Trophoblast cell (in vitro differentiated cells and primary cell): ENCODE measurements at regions not wholly inside any gene's neighbourhood (a gene's known extent, or its start where the extent isn't known, plus 50 kb on each side); places are given as distances from the start of the nearest gene placed in this dataset.

ENCODE experiments used
- DNase-seq, 2 donors: peaks; one replicate each; pipeline ENCODE4 v3.0.0-alpha.2; 2016
- H2AFZ ChIP-seq: 2 replicates; pipeline ENCODE4 v1.6.1; 2013; ENCODE audit warnings: low read length, moderate library complexity, mild to moderate bottlenecking; ENCODE audit not compliant: insufficient read depth, poor library complexity
- H2AK5ac ChIP-seq: 2 replicates; pipeline ENCODE4 v1.6.1; 2013; ENCODE audit warnings: mild to moderate bottlenecking, low read length
- H2BK120ac ChIP-seq: 2 replicates; pipeline ENCODE4 v1.6.1; 2013; ENCODE audit warnings: low read length, mild to moderate bottlenecking, moderate library complexity; ENCODE audit not compliant: insufficient read depth, poor library complexity
- H2BK12ac ChIP-seq: 2 replicates; pipeline ENCODE4 v1.6.1; 2013; ENCODE audit warnings: mild to moderate bottlenecking, low read length, moderate library complexity
- H2BK5ac ChIP-seq: 2 replicates; pipeline ENCODE4 v1.6.1; 2013; ENCODE audit warnings: low read length, low read depth, moderate library complexity, mild to moderate bottlenecking; ENCODE audit not compliant: poor library complexity
- H3K14ac ChIP-seq: 2 replicates; pipeline ENCODE4 v1.6.1; 2013; ENCODE audit warnings: mild to moderate bottlenecking, low read length
- H3K18ac ChIP-seq: 2 replicates; pipeline ENCODE4 v1.6.1; 2013; ENCODE audit warnings: mild to moderate bottlenecking, low read length
- H3K23ac ChIP-seq: 2 replicates; pipeline ENCODE4 v1.6.1; 2013; ENCODE audit warnings: low read length
- H3K27ac ChIP-seq: 2 replicates; pipeline ENCODE4 v1.5.1; 2013; ENCODE audit warnings: low read depth, mild to moderate bottlenecking, inconsistent platforms, low read length, moderate library complexity
- H3K27me3 ChIP-seq: 2 replicates; pipeline ENCODE4 v1.6.1; 2013; ENCODE audit warnings: inconsistent platforms, mild to moderate bottlenecking, low read length, moderate library complexity; ENCODE audit not compliant: insufficient read depth
- H3K36me3 ChIP-seq, 2 experiments: 1 replicate in 1 of 2; 2 replicates in 1 of 2; pipeline ENCODE4 v1.6.1; 2013; ENCODE audit warnings: low read length in 2 of 2, mild to moderate bottlenecking in 2 of 2, moderate library complexity in 1 of 2; ENCODE audit not compliant: insufficient read depth in 2 of 2, control insufficient read depth in 1 of 2
- H3K4ac ChIP-seq: 2 replicates; pipeline ENCODE4 v1.6.1; 2013; ENCODE audit warnings: low read depth, mild to moderate bottlenecking, low read length, moderate library complexity
- H3K4me1 ChIP-seq, 2 experiments: 1 replicate in 1 of 2; 2 replicates in 1 of 2; pipeline ENCODE4 v1.6.1; 2013; ENCODE audit warnings: low read length in 2 of 2, mild to moderate bottlenecking in 2 of 2, moderate library complexity in 1 of 2; ENCODE audit not compliant: insufficient read depth in 2 of 2, control insufficient read depth in 1 of 2
- H3K4me2 ChIP-seq: 2 replicates; pipeline ENCODE4 v1.6.1; 2013; ENCODE audit warnings: inconsistent platforms, mild to moderate bottlenecking, low read length, moderate library complexity
- H3K4me3 ChIP-seq: 2 replicates; pipeline ENCODE4 v1.5.1; 2013; ENCODE audit warnings: mild to moderate bottlenecking, low read depth, low read length, inconsistent platforms
- H3K79me1 ChIP-seq: one replicate; pipeline ENCODE4 v1.6.1; 2013; ENCODE audit warnings: low read length
- H3K79me2 ChIP-seq: 2 replicates; pipeline ENCODE4 v1.6.1; 2013; ENCODE audit warnings: low read length, mild to moderate bottlenecking; ENCODE audit not compliant: control insufficient read depth, insufficient read depth, poor library complexity
- H3K9ac ChIP-seq: 2 replicates; pipeline ENCODE4 v1.6.1; 2013; ENCODE audit warnings: mild to moderate bottlenecking, low read length
- H3K9me3 ChIP-seq: 2 replicates; pipeline ENCODE4 v1.6.1; 2013; ENCODE audit warnings: low read depth, mild to moderate bottlenecking, control low read depth, inconsistent platforms, low read length; ENCODE audit not compliant: insufficient read depth
- H4K12ac ChIP-seq: 2 replicates; pipeline ENCODE4 v1.6.1; 2013; ENCODE audit warnings: low read depth, mild to moderate bottlenecking, low read length, moderate library complexity
- H4K8ac ChIP-seq: 2 replicates; pipeline ENCODE4 v1.6.1; 2013; ENCODE audit warnings: low read depth, mild to moderate bottlenecking, low read length, moderate library complexity
- H4K91ac ChIP-seq: one replicate; pipeline ENCODE4 v1.6.1; 2013; ENCODE audit warnings: low read depth, mild to moderate bottlenecking, low read length, moderate library complexity
- WGBS: extraction: QIAGEN DNeasy Blood & Tissue Kit; methylation state at CpG from one replicate; pipeline ENCODE4 v1.1.7; 2013; ENCODE audit warnings: missing lambda C conversion rate; ENCODE audit not compliant: insufficient read length, insufficient coverage; ENCODE audit errors: extremely low coverage; 5-methylcytosine and 5-hydroxymethylcytosine counted together

- no peaks in the 10 kb centered on the region for H3K36me3 ChIP-seq
- no peak for DNase-seq
- no peak overlapping the region for H3K27ac ChIP-seq
- H3K18ac ChIP-seq: no peak overlapping the region
- H3K23ac ChIP-seq: no peak overlapping the region
- H4K12ac ChIP-seq: no peak overlapping the region
- H3K27me3 ChIP-seq: no peaks in the 10 kb centered on the region
- no peak overlapping the region for H2AFZ ChIP-seq
- H3K4me3 ChIP-seq: no peak overlapping the region
- no peak overlapping the region for H3K4me2 ChIP-seq
- no peaks in the 10 kb centered on the region for H3K79me1 ChIP-seq
- no peak overlapping the region for H2BK5ac ChIP-seq
- no CpG with 5 or more reads among the region's 1 CpG for WGBS
- H2BK12ac ChIP-seq: no peak overlapping the region
- no peak overlapping the region for H4K91ac ChIP-seq
- H3K79me2 ChIP-seq: no peaks in the 10 kb centered on the region
- peaks cover 0 to 3% of the 10 kb centered on the region in 2 experiments for H3K4me1 ChIP-seq
- H3K9me3 ChIP-seq: no peaks in the 10 kb centered on the region
- H4K8ac ChIP-seq: no peak overlapping the region
- no peak overlapping the region for H2BK120ac ChIP-seq
- H3K9ac ChIP-seq: no peak overlapping the region
- no peak overlapping the region for H2AK5ac ChIP-seq
- H3K4ac ChIP-seq: no peak overlapping the region
- no peak overlapping the region for H3K14ac ChIP-seq
Observed at GRCh38 chr17:13409455-13409854, 192.3 kb downstream of the HS3ST3A1 start.

DNA sequence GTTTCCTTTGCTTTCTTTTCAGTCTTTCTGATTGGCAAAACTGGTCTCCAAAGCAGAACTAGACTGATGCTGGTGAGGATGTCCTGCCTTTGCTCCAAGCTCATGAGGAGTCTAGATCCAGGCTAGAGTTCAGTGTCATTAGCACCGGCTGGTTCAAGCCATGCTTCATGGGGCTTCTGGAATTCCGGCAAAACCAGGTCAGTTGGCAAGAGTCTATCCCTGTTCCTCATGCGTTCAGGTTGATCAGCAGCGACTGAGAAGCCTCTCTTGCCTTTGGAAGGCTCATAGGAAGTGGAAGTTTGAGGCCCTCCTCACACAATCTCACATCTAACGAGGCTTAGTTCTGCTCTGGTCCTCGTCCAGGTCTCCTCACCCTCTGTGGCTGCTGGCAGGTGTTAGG lies 194.3 kb downstream of the HS3ST3A1 start:
- Histone ChIP-seq H2BK120ac (peak overlapping the region; percentile 15), H3K23ac (no peak overlapping the region), H4K91ac (no peak overlapping the region), H2BK5ac (no peak overlapping the region), H3K79me1 (no peaks in the 10 kb centered on the region), H3K4me3 (no peak overlapping the region), H3K9me3 (no peaks in the 10 kb centered on the region), H4K8ac (no peak overlapping the region), H3K18ac (no peak overlapping the region), H3K36me3 (no peaks in the 10 kb centered on the region), H3K9ac (no peak overlapping the region), H2BK12ac (no peak overlapping the region), H3K4me2 (no peak overlapping the region), H3K4me1 (peaks cover 0 to 3% of the 10 kb centered on the region in 2 experiments), H3K14ac (no peak overlapping the region), H3K27me3 (no peaks in the 10 kb centered on the region), H3K27ac (no peak overlapping the region), H2AFZ (no peak overlapping the region), H4K12ac (no peak overlapping the region), H3K4ac (no peak overlapping the region), H2AK5ac (no peak overlapping the region), H3K79me2 (no peaks in the 10 kb centered on the region)
- WGBS: no CpG with 5 or more reads among the region's 6 CpGs
- no peak for DNase-seq

GRCh38 chr17:13405807-13406206 lies 195.9 kb downstream of the HS3ST3A1 start:
- H3K79me1 ChIP-seq: no peaks in the 10 kb centered on the region
- no peak overlapping the region for H3K23ac ChIP-seq
- no peaks in the 10 kb centered on the region for H3K79me2 ChIP-seq
- no peak overlapping the region for H2BK5ac ChIP-seq
- DNase-seq: no peak
- H3K4me2 ChIP-seq: no peak overlapping the region
- H2AFZ ChIP-seq: no peak overlapping the region
- H3K9ac ChIP-seq: no peak overlapping the region
- H3K27ac ChIP-seq: no peak overlapping the region
- no peaks in the 10 kb centered on the region for H3K36me3 ChIP-seq
- H3K18ac ChIP-seq: no peak overlapping the region
- no peaks in the 10 kb centered on the region for H3K9me3 ChIP-seq
- H4K91ac ChIP-seq: no peak overlapping the region
- no peak overlapping the region for H3K4me3 ChIP-seq
- H4K8ac ChIP-seq: no peak overlapping the region
- H2AK5ac ChIP-seq: no peak overlapping the region
- H3K14ac ChIP-seq: no peak overlapping the region
- no peaks in the 10 kb centered on the region for H3K27me3 ChIP-seq
- H2BK120ac ChIP-seq: no peak overlapping the region
- H2BK12ac ChIP-seq: no peak overlapping the region
- 100% methylated on average over 1 of the region's 3 CpGs for WGBS
- H4K12ac ChIP-seq: no peak overlapping the region
- H3K4me1 ChIP-seq: peaks cover 0 to 3% of the 10 kb centered on the region in 2 experiments
- no peak overlapping the region for H3K4ac ChIP-seq

DNA sequence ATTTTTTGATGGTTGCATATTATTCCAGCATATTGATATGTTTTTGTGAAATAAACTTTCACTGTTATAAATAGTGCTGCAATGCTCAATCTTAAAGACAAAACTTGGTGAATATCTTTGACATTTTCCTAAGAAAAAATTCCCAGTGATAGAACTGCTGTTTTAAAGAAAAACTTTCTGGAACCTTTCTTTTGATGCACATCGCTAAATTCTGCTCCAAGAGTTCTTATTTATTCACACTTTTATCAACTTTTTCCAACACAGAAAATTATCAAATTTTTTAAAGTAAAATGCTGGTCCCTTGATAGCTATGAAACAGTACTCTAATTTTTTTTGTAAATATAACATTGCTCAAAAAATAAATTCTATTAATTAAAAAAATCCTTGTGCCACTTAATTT lies 196.6 kb downstream of the HS3ST3A1 start:
- no peaks in the 10 kb centered on the region for H3K79me2 ChIP-seq
- no peak overlapping the region for H3K9ac ChIP-seq
- no peak overlapping the region for H3K23ac ChIP-seq
- H3K36me3 ChIP-seq: no peaks in the 10 kb centered on the region
- no CpG with 5 or more reads among the region's 1 CpG for WGBS
- no peak overlapping the region for H3K27ac ChIP-seq
- H3K4me1 ChIP-seq: peaks cover 0 to 3% of the 10 kb centered on the region in 2 experiments
- no peak overlapping the region for H3K18ac ChIP-seq
- no peak overlapping the region for H2BK120ac ChIP-seq
- no peak overlapping the region for H2AK5ac ChIP-seq
- H3K27me3 ChIP-seq: no peaks in the 10 kb centered on the region
- H3K4ac ChIP-seq: no peak overlapping the region
- no peaks in the 10 kb centered on the region for H3K9me3 ChIP-seq
- no peak overlapping the region for H3K14ac ChIP-seq
- no peak overlapping the region for H4K8ac ChIP-seq
- H3K79me1 ChIP-seq: no peaks in the 10 kb centered on the region
- H2AFZ ChIP-seq: no peak overlapping the region
- DNase-seq: no peak
- H2BK5ac ChIP-seq: no peak overlapping the region
- no peak overlapping the region for H2BK12ac ChIP-seq
- no peak overlapping the region for H3K4me3 ChIP-seq
- H4K12ac ChIP-seq: no peak overlapping the region
- H3K4me2 ChIP-seq: no peak overlapping the region
- H4K91ac ChIP-seq: no peak overlapping the region
